Stimulated activated CD4-positive, alpha-beta T cell treated with anti-CD3 and anti-CD28 coated beads, Interleukin-15, amount 100 ng/mL, for 24 hours (primary cell): ENCODE measurements at regions not wholly inside any gene's neighbourhood (a gene's known extent, or its start where the extent isn't known, plus 50 kb on each side); places are given as distances from the start of the nearest gene placed in this dataset.
"Not testable (repeated sequence)": the region's sequence is repeated elsewhere in the genome, so short reads cannot be mapped to it uniquely, and the experiment has no call there.

ENCODE experiments used
- DNase-seq: peaks from one replicate; pipeline ENCODE4 v3.0.0-alpha.2; 2020

- not testable (repeated sequence) for DNase-seq
Measured at GRCh38 chr9:67708109-67708508, 150.6 kb upstream of the ANKRD20A1 start.

GRCh38 chr9:67711429-67711828 is 147.3 kb upstream of the ANKRD20A1 start:
- not testable (repeated sequence) for DNase-seq

GRCh38 chr9:67711931-67712330 is 146.8 kb upstream of the ANKRD20A1 start:
- not testable (repeated sequence) for DNase-seq

- DNase-seq = not testable (repeated sequence)
Measured at GRCh38 chr9:67712956-67713355, 145.8 kb upstream of the ANKRD20A1 start.

GRCh38 chr9:67717830-67718388 is 140.8 kb upstream of the ANKRD20A1 start:
- DNase-seq = peak; percentile 55

- DNase-seq = not testable (repeated sequence)
Measured at GRCh38 chr9:67720491-67720890, 138.2 kb upstream of the ANKRD20A1 start.

GRCh38 chr9:67722460-67723090 is 136.2 kb upstream of the ANKRD20A1 start:
- DNase-seq = not testable (repeated sequence)

- peak; percentile 23 for DNase-seq
Measured at GRCh38 chr9:67723185-67723584, 135.5 kb upstream of the ANKRD20A1 start.

GRCh38 chr9:67724885-67725284 is 133.8 kb upstream of the ANKRD20A1 start:
- DNase-seq = peak; percentile 62

- DNase-seq = peak; percentile 38
Measured at GRCh38 chr9:67726213-67726988, 132.3 kb upstream of the ANKRD20A1 start.

- not testable (repeated sequence) for DNase-seq
Measured at GRCh38 chr9:67763133-67763532, 95.6 kb upstream of the ANKRD20A1 start.

- DNase-seq = not testable (repeated sequence)
Measured at GRCh38 chr9:67771807-67772206, 86.9 kb upstream of the ANKRD20A1 start.

GRCh38 chr9:67800170-67800569 is 58.6 kb upstream of the ANKRD20A1 start:
- not testable (repeated sequence) for DNase-seq
